SK-N-SH (cell line): ENCODE measurements at regions not wholly inside any gene's neighbourhood (a gene's known extent, or its start where the extent isn't known, plus 50 kb on each side); places are given as distances from the start of the nearest gene placed in this dataset.

Source experiments
- CTCF ChIA-PET: fragments of 300-600, 350-600 bp; formaldehyde crosslinking; extraction: SDS; loops from one replicate; lab custom pipeline; 2021; lab: Yijun Ruan, JAX
- POLR2A ChIA-PET: fragments of 350-600 bp; sonication (Branson Sonifier 250); formaldehyde crosslinking; extraction: SDS; loops from one replicate; lab custom pipeline; 2020; ENCODE audit warnings: antibody characterized with exemption, inconsistent platforms; lab: Yijun Ruan, JAX
- DNase-seq: peaks from one replicate; pipeline ENCODE4 v3.0.0; 2012
- H2AFZ ChIP-seq: fragments of 200-600 bp; sonication (generic); 2 replicates; pipeline ENCODE4 v1.8.1; 2016; ENCODE audit warnings: antibody characterized with exemption, mild to moderate bottlenecking, low read depth
- H3F3A ChIP-seq: fragments of 200-600 bp; sonication (generic); replicated peaks from 2 replicates; pipeline ENCODE3; 2016; ENCODE audit warnings: antibody characterized with exemption, mild to moderate bottlenecking; ENCODE audit not compliant: insufficient read depth
- H3K27ac ChIP-seq, 2 experiments: fragments of 200-500 bp in 1 of 2; fragments of 200-600 bp in 1 of 2; sonication (Bioruptor generic) in 1 of 2; sonication (generic), shearing (Covaris generic) in 1 of 2; 2 replicates each; pipeline versions ENCODE4 v1.5.1 to v1.6.1; 2014 to 2016; ENCODE audit warnings: low read depth in 2 of 2, inconsistent platforms in 1 of 2, low read length in 1 of 2, mild to moderate bottlenecking in 1 of 2, mixed read lengths in 1 of 2
- H3K27me3 ChIP-seq: fragments of 200-600 bp; sonication (generic), shearing (Covaris generic); 2 replicates; pipeline ENCODE4 v1.6.1; 2016; ENCODE audit warnings: mixed run types; ENCODE audit not compliant: insufficient read depth
- H3K36me3 ChIP-seq, 2 experiments: fragments of 200-500 bp in 1 of 2; fragments of 200-600 bp in 1 of 2; sonication (Bioruptor generic) in 1 of 2; sonication (generic) in 1 of 2; replicated peaks in 1 of 2; 2 replicates each; pipeline versions ENCODE3 to v1.5.1; 2014 to 2016; ENCODE audit warnings: low read length in 1 of 2, mild to moderate bottlenecking in 1 of 2; ENCODE audit not compliant: insufficient read depth in 2 of 2, control insufficient read depth in 1 of 2
- H3K4me1 ChIP-seq, 2 experiments: fragments of 200-500 bp in 1 of 2; fragments of 200-600 bp in 1 of 2; sonication (Bioruptor generic) in 1 of 2; sonication (generic), shearing (Covaris generic) in 1 of 2; 2 replicates each; pipeline versions ENCODE4 v1.5.1 to v1.6.1; 2014 to 2016; ENCODE audit warnings: low read depth in 1 of 2, low read length in 1 of 2, mixed run types in 1 of 2; ENCODE audit not compliant: insufficient read depth in 2 of 2, control insufficient read depth in 1 of 2
- H3K4me2 ChIP-seq: fragments of 200-600 bp; sonication (generic), shearing (Covaris generic); 2 replicates; pipeline ENCODE4 v1.6.1; 2017; ENCODE audit warnings: mixed run types
- H3K4me3 ChIP-seq, 2 experiments: fragments of 200-500 bp in 1 of 2; fragments of 200-600 bp in 1 of 2; sonication (Bioruptor generic) in 1 of 2; sonication (generic), shearing (Covaris generic) in 1 of 2; 2 replicates each; pipeline versions ENCODE4 v1.5.1 to v1.8.1; 2014 to 2016; ENCODE audit warnings: low read depth in 2 of 2, inconsistent platforms in 1 of 2, low read length in 1 of 2, mild to moderate bottlenecking in 1 of 2, mixed read lengths in 1 of 2, moderate library complexity in 1 of 2
- H3K79me2 ChIP-seq: fragments of 200-600 bp; sonication (generic); 2 replicates; pipeline ENCODE4 v1.8.1; 2017; ENCODE audit warnings: mild to moderate bottlenecking; ENCODE audit not compliant: insufficient read depth
- H3K9ac ChIP-seq: fragments of 200-600 bp; sonication (generic); 2 replicates; pipeline ENCODE4 v1.6.1; 2017; ENCODE audit warnings: mixed run types
- H3K9me2 ChIP-seq: fragments of 200-600 bp; sonication (generic); 2 replicates; pipeline ENCODE4 v1.6.1; 2017; ENCODE audit warnings: mixed run types
- H3K9me3 ChIP-seq: fragments of 200-600 bp; sonication (generic); 2 replicates; pipeline ENCODE4 v1.6.1; 2017; ENCODE audit warnings: mixed run types, mild to moderate bottlenecking, moderate library complexity
- H4K20me1 ChIP-seq: fragments of 200-600 bp; sonication (generic); 2 replicates; pipeline ENCODE4 v1.6.1; 2017; ENCODE audit warnings: mild to moderate bottlenecking, mixed run types; ENCODE audit not compliant: insufficient read depth
- EP300 ChIP-seq, 2 experiments: IDR thresholded peaks; 2 replicates each; pipeline versions ENCODE4 v1.4.0 to v1.6.1; 2012; ENCODE audit warnings: borderline replicate concordance in 1 of 2, low read depth in 1 of 2, low read length in 1 of 2
- IRF3 ChIP-seq: fragments of 150-350 bp; IDR thresholded peaks from 2 replicates; pipeline ENCODE4 v1.6.1; 2016; ENCODE audit warnings: mild to moderate bottlenecking, low read depth, low read length
- MXI1 ChIP-seq: IDR thresholded peaks from 2 replicates; pipeline ENCODE4 v1.6.1; 2012; ENCODE audit warnings: mild to moderate bottlenecking, low read depth, low read length, improper control_type of control experiment
- POLR2AphosphoS5 ChIP-seq: IDR thresholded peaks from 2 replicates; pipeline ENCODE4 v1.6.1; 2012; ENCODE audit warnings: low read depth, low read length
- RAD21 ChIP-seq: IDR thresholded peaks from 2 replicates; pipeline ENCODE4 v1.6.1; 2012; ENCODE audit warnings: mild to moderate bottlenecking, low read length
- RCOR1 ChIP-seq: fragments of 150-350 bp; IDR thresholded peaks from 2 replicates; pipeline ENCODE4 v1.6.1; 2017; ENCODE audit warnings: antibody characterized with exemption, low read length
- RFX5 ChIP-seq: IDR thresholded peaks from 2 replicates; pipeline ENCODE4 v1.6.1; 2012; ENCODE audit warnings: mild to moderate bottlenecking, improper control_type of control experiment, low read length
- SIN3A ChIP-seq: IDR thresholded peaks from 2 replicates; pipeline ENCODE4 v1.6.1; 2012; ENCODE audit warnings: low read depth, mild to moderate bottlenecking, low read length, moderate library complexity, borderline replicate concordance
- SMC3 ChIP-seq: IDR thresholded peaks from 2 replicates; pipeline ENCODE4 v1.6.1; 2012; ENCODE audit warnings: low read depth, low read length, improper control_type of control experiment
- WGBS: methylation state at CpG from one replicate; pipeline ENCODE4 v1.1.6; 2017; ENCODE audit warnings: low lambda C conversion rate; 5-methylcytosine and 5-hydroxymethylcytosine counted together

- ChIA-PET CTCF (interaction anchor here (0.9 to 1.4 kb wide), 2 partner anchors 9 to 1267 kb away, joined by 3 read pairs; no protein-coding TSS in a partner anchor), POLR2A (interaction anchor here (0.6 kb wide), 1 partner anchor 18 kb away, joined by 3 read pairs; no protein-coding TSS in a partner anchor)
- Histone ChIP-seq H3K27ac (no peak overlapping the region), H3F3A (no peaks in the 10 kb centered on the region), H3K4me3 (no peak overlapping the region), H3K4me2 (no peak overlapping the region), H3K9me3 (no peaks in the 10 kb centered on the region), H3K79me2 (no peaks in the 10 kb centered on the region), H3K4me1 (peaks cover 2 to 9% of the 10 kb centered on the region in 2 experiments; a peak in 2 of 4 replicates), H3K27me3 (no peaks in the 10 kb centered on the region), H3K9ac (no peak overlapping the region), H2AFZ (no peak overlapping the region), H3K9me2 (no peaks in the 10 kb centered on the region), H3K36me3 (no peaks in the 10 kb centered on the region), H4K20me1 (no peaks in the 10 kb centered on the region)
- TF ChIP-seq EP300 (IDR thresholded peaks at IDR 0.05; ENCODE audit: borderline replicate concordance in 1 of 2, low read depth in 1 of 2, low read length in 1 of 2), result no peak
- TF ChIP-seq RAD21, result no peak
- TF ChIP-seq SIN3A, result no peak
- no peak for TF ChIP-seq MXI1
- no peak for TF ChIP-seq RFX5
- TF ChIP-seq RCOR1, result no peak
- no peak for TF ChIP-seq SMC3
- 84% methylated on average over 6 of the region's 6 CpGs for WGBS
- DNase-seq, result no peak
These were observed 103.1 kb upstream of the USP24 start for GRCh38 chr1:55318116-55318817.

GRCh38 chr1:55317673-55318072 is 102.5 kb upstream of the USP24 start:
- Histone ChIP-seq H3K79me2 (no peaks in the 10 kb centered on the region), H4K20me1 (no peaks in the 10 kb centered on the region), H3K27me3 (no peaks in the 10 kb centered on the region), H3K4me3 (no peak overlapping the region), H3K9me3 (no peaks in the 10 kb centered on the region), H3F3A (no peaks in the 10 kb centered on the region), H3K4me1 (peaks cover 2 to 8% of the 10 kb centered on the region in 2 experiments; a peak in 2 of 4 replicates), H3K27ac (no peak overlapping the region), H3K9me2 (no peaks in the 10 kb centered on the region), H2AFZ (no peak overlapping the region), H3K36me3 (no peaks in the 10 kb centered on the region), H3K9ac (no peak overlapping the region)
- no peak for DNase-seq
- WGBS, result 74% methylated on average over 3 of the region's 3 CpGs
- CTCF ChIA-PET, result interaction anchor here (0.9 to 1.4 kb wide), 2 partner anchors 10 to 1268 kb away, joined by 3 read pairs; no protein-coding TSS in a partner anchor
- POLR2A ChIA-PET, result interaction anchor here (0.6 kb wide), 1 partner anchor 19 kb away, joined by 3 read pairs; no protein-coding TSS in a partner anchor
- TF ChIP-seq POLR2AphosphoS5 (no peak), IRF3 (no peak)
- TF ChIP-seq, all 33 proteins: peak for 0
- no peak overlapping the region for H3K4me2 ChIP-seq
